Neutrophil (primary cell): ENCODE measurements at regions not wholly inside any gene's neighbourhood (a gene's known extent, or its start where the extent isn't known, plus 50 kb on each side); places are given as distances from the start of the nearest gene placed in this dataset.

Experiments
- H3K27ac ChIP-seq: fragments of 200-600 bp; sonication (generic); 2 replicates; pipeline ENCODE4 v1.5.1; 2016; ENCODE audit warnings: mild to moderate bottlenecking, moderate library complexity
- H3K27me3 ChIP-seq: fragments of 200-600 bp; sonication (generic); 2 replicates; pipeline ENCODE4 v1.6.0; 2016; ENCODE audit warnings: mild to moderate bottlenecking
- H3K36me3 ChIP-seq: fragments of 200-600 bp; sonication (generic); 2 replicates; pipeline ENCODE4 v1.5.1; 2017
- H3K4me1 ChIP-seq, 2 experiments: fragments of 200-600 bp in 1 of 2; sonication (generic) in 1 of 2; 1 replicate in 1 of 2; 2 replicates in 1 of 2; pipeline versions ENCODE4 v1.5.1 to v1.6.1; 2013 to 2016; ENCODE audit warnings: low read depth in 1 of 2, low read length in 1 of 2, mild to moderate bottlenecking in 1 of 2, moderate library complexity in 1 of 2; ENCODE audit not compliant: control insufficient read depth in 1 of 2, insufficient read depth in 1 of 2
- H3K4me3 ChIP-seq, 2 experiments: fragments of 200-600 bp in 1 of 2; sonication (generic) in 1 of 2; 1 replicate in 1 of 2; 2 replicates in 1 of 2; pipeline ENCODE4 v1.5.1; 2013 to 2016; ENCODE audit warnings: low read depth in 1 of 2, low read length in 1 of 2, mild to moderate bottlenecking in 1 of 2, moderate library complexity in 1 of 2
- H3K9me3 ChIP-seq: fragments of 200-600 bp; sonication (generic); 2 replicates; pipeline ENCODE4 v1.5.1; 2016
- TF ChIP-seq, protein P1 (sequence below): fragments of 200-600 bp; sonication (generic); IDR thresholded peaks from 2 replicates; pipeline ENCODE4 v1.5.1; 2016; ENCODE audit warnings: antibody characterized with exemption

DNA sequence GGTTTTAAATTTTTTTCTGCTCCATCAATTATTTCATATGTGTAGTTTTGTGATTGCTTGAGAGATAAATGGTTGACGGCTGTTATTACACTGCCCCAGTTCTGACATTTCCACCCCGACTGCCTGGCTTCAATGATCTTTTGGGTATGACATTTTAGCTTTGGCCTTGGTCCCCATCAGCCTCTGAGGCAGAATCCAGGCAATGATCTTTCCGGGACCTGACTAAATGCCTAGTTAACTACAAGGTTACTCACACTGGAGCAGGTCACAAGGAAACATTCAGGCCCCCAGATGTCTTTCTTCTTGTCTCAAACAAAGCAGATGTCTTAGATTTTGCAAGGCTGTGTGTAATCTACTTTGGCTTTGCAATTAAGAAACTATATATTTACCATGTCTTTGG lies 61.1 kb upstream of the TMCO5A start:
- Histone ChIP-seq H3K36me3 (no peaks in the 10 kb centered on the region), H3K27ac (no peak overlapping the region), H3K4me1 (peaks cover 0 to 1% of the 10 kb centered on the region in 2 experiments), H3K27me3 (no peaks in the 10 kb centered on the region), H3K4me3 (no peak overlapping the region), H3K9me3 (no peaks in the 10 kb centered on the region)
- TF ChIP-seq, protein P1, sequence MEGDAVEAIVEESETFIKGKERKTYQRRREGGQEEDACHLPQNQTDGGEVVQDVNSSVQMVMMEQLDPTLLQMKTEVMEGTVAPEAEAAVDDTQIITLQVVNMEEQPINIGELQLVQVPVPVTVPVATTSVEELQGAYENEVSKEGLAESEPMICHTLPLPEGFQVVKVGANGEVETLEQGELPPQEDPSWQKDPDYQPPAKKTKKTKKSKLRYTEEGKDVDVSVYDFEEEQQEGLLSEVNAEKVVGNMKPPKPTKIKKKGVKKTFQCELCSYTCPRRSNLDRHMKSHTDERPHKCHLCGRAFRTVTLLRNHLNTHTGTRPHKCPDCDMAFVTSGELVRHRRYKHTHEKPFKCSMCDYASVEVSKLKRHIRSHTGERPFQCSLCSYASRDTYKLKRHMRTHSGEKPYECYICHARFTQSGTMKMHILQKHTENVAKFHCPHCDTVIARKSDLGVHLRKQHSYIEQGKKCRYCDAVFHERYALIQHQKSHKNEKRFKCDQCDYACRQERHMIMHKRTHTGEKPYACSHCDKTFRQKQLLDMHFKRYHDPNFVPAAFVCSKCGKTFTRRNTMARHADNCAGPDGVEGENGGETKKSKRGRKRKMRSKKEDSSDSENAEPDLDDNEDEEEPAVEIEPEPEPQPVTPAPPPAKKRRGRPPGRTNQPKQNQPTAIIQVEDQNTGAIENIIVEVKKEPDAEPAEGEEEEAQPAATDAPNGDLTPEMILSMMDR = no peak

DNA sequence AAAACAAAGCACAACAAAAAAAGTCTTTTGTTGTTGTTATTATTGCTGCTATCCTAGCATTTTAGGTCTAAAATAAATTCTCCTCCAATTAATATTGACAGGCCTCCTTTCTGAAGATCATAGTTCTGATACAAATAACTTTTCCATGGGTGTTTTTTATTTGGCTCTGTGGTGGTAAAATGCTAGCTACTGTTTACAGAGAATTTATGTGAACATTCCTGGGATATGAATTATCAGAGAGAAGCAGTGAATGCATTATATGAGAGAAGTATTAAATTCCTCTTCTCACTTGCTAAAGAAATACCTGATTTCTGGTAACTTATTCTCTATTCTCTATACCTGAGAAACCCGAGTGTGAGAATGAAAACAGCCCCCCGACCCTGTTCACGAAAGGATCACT lies 57.5 kb upstream of the TMCO5A start:
- no peaks in the 10 kb centered on the region for H3K36me3 ChIP-seq
- peaks cover 10% of the 10 kb centered on the region for H3K27me3 ChIP-seq
- no peaks in the 10 kb centered on the region for H3K9me3 ChIP-seq
- H3K4me3 ChIP-seq = no peak overlapping the region
- H3K27ac ChIP-seq = no peak overlapping the region
- TF ChIP-seq, protein P1 = no peak
- H3K4me1 ChIP-seq = peaks cover 6 to 17% of the 10 kb centered on the region in 2 experiments

DNA sequence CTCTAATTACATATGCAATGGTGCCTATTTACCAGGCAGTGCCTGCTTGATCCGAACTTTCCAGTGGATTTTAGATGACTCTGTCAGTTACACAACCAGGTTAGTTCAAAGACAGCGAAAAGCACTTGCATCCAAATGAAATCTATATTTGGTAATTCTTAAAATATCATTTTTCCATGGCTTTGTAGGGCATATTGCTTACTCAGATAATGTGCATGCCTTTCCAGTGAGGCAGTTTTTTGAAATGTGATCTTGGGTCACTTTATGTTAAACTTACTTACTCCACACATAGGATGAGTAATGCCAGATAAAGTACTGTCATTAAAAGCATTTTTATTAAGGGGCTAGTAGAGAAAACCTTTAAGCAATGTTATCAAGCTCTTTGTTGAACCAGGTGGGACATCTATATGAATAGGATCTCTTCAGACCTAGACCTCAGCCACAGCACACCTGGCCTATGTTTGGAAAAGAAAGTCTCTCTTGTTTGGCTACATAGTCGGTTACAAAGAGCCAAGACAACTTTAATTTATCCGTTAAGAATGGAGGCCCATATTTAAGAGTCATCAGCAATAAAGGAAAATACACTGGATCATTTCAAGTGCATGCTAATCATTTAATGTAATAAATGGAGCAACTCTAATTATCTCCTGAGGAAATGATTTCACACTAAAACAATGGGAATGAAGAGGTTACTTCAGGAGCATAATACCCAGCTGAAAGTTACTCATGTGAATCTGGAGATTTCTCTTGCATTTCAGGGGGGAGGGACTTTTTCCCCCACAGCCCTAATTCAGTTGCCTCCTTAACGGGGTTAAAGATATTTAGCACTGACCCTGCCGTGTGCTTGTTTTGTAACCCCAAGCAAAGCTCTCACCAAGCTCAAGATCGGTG lies 56.3 kb upstream of the TMCO5A start:
- no peak overlapping the region for H3K27ac ChIP-seq
- peaks cover 6 to 17% of the 10 kb centered on the region in 2 experiments for H3K4me1 ChIP-seq
- no peaks in the 10 kb centered on the region for H3K36me3 ChIP-seq
- TF ChIP-seq, protein P1 = no peak
- peaks cover 20% of the 10 kb centered on the region for H3K27me3 ChIP-seq
- no peak overlapping the region for H3K4me3 ChIP-seq
- no peaks in the 10 kb centered on the region for H3K9me3 ChIP-seq

DNA sequence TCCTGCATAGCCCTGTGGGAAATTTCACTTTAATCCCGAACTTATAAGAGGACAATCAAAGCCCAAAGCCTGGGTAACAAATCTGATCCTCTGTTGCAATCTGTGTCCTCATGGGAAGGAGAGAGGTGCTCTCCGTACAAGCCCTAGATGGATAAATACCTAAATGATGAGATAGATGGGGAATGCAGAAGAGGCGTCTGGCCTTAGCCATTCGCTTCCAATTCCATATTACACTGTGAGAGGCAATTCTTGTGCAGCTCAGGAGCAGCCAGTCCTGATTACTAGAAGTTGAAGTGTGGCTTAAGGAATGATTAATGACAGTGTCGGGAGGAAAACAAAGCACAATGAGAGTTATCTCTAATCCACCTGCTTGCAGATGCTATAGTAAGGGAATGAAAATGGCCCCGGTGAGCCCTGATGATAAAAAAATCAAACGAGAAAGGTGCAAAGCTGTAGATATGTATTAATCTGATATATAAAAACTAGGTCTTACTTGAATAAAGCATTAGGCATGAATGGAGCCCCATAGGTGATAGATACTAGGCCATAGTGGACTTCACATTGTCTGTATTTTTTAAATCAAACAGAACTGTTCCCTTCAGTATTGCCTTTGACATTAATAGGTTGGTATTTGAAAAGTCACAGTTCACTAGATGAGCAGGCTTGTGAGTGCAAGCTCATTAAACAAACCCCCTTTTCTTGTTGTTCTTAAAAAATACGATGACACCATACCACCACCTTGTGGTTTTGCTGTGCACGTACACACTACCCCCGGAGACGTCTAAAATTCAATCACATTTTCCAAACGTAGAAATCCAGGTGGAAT lies 54.2 kb upstream of the TMCO5A start:
- Histone ChIP-seq H3K4me1 (peaks cover 6 to 17% of the 10 kb centered on the region in 2 experiments), H3K4me3 (no peak overlapping the region), H3K36me3 (no peaks in the 10 kb centered on the region), H3K9me3 (no peaks in the 10 kb centered on the region), H3K27ac (no peak overlapping the region), H3K27me3 (peaks cover 41% of the 10 kb centered on the region)
- TF ChIP-seq, protein P1 = peak; percentile 32

DNA sequence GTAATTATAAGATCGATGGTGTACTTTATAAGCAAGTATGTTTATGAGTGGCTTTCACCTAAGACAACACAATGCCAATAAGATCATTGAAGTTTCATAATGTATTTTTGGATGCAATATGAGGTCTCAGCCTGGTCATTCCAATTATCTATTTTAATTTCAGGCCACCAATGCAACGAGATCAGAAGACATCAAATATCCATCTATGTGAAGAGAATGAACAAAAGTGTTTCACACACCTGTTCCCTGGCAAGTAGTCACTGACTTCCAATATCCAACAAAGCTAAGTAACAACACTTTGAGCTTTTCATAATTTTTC lies 53.6 kb upstream of the TMCO5A start:
- H3K27me3 ChIP-seq = peaks cover 44% of the 10 kb centered on the region
- TF ChIP-seq, protein P1 = no peak

More for the DNA sequence above, 53.6 kb upstream of the TMCO5A start:
- Histone ChIP-seq H3K9me3 (no peaks in the 10 kb centered on the region), H3K4me1 (peaks cover 6 to 17% of the 10 kb centered on the region in 2 experiments), H3K27ac (no peak overlapping the region), H3K4me3 (no peak overlapping the region), H3K36me3 (no peaks in the 10 kb centered on the region)
